ENCODE measurements at regions not wholly inside any gene's neighbourhood (a gene's known extent, or its start where the extent isn't known, plus 50 kb on each side); places are given as distances from the start of the nearest gene placed in this dataset.

GRCh38 chr15:93212578-93212977 is 123.6 kb upstream of the RGMA start:
- no peak for DNase-seq

DNA sequence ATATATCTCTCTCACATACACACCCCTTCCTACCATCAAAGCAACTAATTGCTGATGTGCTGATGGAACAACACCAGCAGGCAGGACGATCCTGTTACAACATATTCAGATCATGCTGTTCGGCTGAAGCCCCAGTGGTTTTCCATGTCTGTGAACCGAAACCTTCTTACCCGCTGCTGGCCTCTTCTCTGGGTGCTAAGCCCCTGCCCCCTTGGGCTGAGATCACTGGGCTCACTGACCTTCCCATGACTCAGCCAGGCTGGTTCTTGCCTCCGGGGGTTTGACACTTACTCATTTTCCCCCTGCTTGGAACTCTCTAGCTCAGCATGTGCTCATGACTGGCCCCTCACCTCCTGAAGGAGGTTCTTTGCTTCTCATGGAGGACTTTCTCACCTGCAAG is 122.0 kb upstream of the RGMA start:
- no peak for DNase-seq

GRCh38 chr15:93209690-93210445 is 120.9 kb upstream of the RGMA start:
- DNase-seq, result no peak

- DNase-seq, result no peak
Observed at GRCh38 chr15:93206893-93207292, 117.9 kb upstream of the RGMA start.

DNA sequence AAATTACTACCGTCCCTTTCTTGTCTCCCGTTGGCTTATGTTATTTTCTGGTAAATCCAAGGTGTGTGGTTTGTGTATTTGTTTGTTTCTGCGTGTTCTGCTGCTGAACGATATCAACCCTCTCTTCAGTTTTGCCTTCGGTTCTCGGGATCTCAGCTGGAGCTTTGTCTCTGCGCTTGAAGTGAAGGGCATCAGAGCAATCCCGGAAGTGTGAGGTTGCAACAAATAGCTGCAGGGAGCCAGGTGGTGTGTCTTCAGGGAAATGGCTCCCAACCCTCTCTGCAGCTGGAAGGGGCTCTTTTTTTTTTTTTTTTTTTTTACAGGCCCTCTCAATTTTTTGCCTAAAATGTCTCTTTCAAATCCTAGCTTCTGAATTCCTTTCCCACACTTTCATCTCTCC is 116.4 kb upstream of the RGMA start:
- DNase-seq, result no peak

DNA sequence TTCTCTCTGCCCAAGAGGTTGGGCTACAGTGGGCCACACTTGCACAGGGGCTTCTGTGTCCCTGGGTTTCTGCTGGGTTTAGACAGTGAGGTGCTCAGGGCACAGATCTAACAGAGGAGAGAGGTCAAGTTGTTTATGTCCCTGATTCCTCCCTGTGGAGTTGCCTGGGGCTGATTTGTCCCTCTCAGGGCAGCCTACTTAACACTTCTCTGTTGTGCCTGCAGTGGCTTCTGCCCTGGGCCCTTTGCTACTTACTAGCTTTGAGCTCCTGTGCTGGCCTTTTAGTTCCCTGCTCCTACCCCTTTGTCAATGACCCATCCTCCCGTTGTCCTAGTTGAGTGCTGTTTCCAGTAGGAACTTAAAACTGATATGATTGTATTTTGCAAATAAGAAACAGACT is 114.0 kb upstream of the RGMA start:
- no peak for DNase-seq

GRCh38 chr15:93202405-93202804 is 113.4 kb upstream of the RGMA start:
- no peak for DNase-seq

- DNase-seq, result no peak
Observed at GRCh38 chr15:93201940-93202339, 112.9 kb upstream of the RGMA start.

GRCh38 chr15:93200837-93201226 is 111.8 kb upstream of the RGMA start:
- DNase-seq, result no peak

DNA sequence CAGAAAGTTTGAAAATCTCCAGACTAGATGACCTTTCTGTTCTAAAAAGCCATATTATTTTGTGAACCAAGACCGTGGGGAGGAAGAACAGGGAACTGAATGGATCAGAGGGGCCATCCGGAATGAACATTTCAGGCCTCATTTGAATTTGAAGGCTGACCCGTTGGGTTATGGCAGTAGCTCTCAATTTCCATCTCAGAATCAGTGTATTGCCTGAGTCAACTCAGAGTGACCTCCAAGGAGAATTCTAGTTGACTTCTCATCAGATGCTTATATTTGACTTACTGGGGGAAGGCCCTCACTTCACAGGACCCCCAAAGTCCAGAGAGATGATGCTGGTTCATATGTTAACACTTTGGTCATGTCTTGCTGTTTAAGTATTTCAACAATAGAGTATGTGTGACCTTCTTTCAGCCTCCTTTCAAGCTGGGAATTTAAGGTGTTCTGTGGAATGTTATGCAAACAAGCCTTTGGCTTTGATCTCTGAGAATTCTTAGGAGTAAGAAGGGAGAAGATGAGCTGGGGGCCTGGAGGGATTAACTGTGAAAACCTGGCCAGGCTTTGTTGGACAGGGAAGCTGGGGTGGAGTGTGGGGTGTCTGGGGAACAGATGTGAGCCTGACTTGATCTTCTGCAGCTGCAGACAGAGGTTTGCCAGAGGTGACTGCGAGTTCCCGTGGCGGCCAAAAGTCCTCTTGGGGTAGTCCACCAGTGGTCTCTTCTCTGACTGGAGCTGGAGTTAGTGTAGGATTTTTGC is 111.2 kb upstream of the RGMA start:
- no peak for DNase-seq

- DNase-seq, result no peak
Observed at GRCh38 chr15:93196135-93196670, 107.2 kb upstream of the RGMA start.

DNA sequence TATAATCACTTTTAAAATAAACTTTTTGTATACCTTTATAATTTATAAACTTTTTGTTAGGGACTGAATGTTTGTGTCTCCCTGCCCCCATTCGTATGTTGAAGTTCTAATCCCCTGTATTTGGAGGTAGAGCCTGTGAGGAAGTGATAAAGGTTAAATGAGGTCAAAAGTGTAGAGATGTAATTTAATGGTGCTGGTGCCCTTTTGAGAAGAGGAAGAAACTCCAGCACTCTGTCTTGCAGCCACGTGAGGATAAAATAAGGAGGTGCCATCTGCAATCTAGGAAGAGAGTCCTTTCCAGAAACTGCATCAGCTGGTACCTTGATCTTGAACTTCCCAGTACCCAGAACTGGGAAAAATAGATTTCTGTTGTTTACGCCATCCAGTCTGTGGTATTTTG is 106.1 kb upstream of the RGMA start:
- no peak for DNase-seq

DNA sequence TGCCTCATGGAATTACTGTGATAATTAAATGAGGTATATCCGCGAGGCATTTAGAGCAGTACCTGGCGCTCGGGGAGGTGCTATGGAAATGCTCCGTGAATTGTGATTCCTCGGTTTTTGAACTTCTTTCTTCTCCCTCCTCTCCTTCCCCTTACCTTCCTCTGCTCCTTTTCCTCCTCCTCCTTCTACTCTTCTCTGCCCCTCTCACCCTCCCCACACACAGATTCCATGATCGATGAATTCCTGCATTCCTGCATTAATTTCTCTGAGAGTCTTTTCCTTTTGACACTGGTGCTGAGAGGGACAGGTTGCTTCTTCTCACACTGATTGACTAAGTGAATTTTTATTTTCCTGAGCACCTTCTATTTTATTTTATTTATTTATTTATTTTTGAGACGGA is 101.2 kb upstream of the RGMA start:
- DNase-seq, result no peak

GRCh38 chr15:93189561-93189960 is 100.5 kb upstream of the RGMA start:
- no peak for DNase-seq

DNA sequence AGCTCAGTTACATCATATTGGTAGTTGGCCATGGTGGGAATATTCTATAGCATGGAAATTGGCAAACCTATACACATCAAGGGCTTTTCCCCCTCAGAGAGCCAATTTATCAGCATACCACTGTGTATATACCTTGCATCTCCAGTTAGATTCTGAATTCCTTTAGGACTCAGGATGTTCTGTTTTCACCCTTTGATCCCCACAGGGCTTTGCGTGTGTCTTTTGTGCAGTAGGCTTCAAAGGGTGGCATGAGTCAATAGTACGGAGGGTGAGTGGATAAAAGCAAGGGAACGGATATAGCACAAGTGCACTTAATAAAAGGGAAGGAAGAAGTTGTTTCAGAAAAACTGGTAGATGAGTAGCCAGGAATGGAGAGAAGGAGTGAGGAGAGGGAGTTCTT is 99.2 kb upstream of the RGMA start:
- DNase-seq, result no peak

DNA sequence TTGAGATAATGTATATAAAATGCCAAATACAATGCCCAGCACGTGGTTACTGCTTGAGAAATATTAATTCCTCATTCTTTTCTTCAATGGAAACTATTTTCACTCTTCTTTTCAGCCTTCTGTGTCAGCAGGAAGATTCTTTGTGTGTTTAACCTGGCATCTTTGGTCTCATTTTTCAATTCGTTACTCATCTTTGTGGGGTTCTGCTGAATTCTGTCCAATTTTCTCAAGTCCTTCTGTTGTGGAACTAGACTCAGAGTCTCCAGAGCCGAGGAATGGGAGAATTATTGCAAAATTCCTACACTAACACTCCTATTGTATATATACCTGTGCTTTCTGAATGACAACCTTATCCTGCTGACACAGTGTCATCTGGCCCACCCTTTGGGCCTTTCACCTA is 96.8 kb upstream of the RGMA start:
- no peak for DNase-seq

DNA sequence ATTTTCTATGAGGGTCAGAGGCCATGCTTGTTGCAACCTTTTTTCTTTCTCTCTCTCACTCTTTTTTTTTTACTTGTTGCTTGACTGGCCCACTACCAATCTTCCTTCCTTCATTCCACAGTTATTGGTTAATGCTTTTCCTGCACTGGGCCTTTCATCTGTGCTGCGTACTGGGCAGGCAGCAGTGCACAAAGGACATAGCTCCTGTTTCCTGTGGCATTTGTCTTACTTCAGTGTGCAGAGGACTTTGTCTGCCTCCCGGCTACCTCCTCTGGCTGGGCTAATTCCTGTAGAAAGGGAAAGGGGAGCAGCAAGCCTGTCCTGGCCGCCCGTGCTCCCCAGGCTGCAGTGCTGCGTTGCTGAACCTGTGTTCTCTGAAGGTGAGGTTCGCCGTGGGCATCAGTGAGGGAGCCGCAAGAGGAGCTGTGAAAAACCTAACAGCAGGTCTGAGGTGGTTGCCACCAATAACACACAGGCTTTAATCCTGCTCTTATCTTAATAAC is 93.7 kb upstream of the RGMA start:
- no peak for DNase-seq

GRCh38 chr15:93180656-93181055 is 91.6 kb upstream of the RGMA start:
- no peak for DNase-seq

- no peak for DNase-seq
Observed at GRCh38 chr15:93180128-93180527, 91.1 kb upstream of the RGMA start.

- no peak for DNase-seq
Observed at GRCh38 chr15:93179700-93180102, 90.7 kb upstream of the RGMA start.

DNA sequence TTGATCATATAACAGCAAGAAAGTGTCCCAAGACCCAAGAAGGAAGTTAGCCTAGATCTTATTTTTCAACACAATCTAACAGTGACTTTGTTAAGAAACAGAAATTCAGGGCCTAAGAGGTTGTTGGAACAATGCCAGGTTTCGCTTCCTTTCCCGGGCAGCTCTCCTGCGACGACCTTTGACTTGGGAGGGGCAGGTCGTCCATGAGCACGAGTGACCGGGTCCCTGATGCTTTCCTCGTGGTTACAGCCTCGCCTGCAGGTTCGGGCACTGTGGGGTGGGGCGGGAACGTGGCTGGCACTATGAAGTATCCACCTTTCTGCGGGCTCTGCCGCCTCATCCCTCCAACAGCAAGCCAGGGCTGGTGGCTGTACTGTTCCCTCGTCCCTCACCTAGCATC is 90.1 kb upstream of the RGMA start:
- no peak for DNase-seq

- no peak for DNase-seq
Observed at GRCh38 chr15:93178371-93178770, 89.4 kb upstream of the RGMA start.

- no peak for DNase-seq
Observed at GRCh38 chr15:93176065-93176464, 87.1 kb upstream of the RGMA start.

DNA sequence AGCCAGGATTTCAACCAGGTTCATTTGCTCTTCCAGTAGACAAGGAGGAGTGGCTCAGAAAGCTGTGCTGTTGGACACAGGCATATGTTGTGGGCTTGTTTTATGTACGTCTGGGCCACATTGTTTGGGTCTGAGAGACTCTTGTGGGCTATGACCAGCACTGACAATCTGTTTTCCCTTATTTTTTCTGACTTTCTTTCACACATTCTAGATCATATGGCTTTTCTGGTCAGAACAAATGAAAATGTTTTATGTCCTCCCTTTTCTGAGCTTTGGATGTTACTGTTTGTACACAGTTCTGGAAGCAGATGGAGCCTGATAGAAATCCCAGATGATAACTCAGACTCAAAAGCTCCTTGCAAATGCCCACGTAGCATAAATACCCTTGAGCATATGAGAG is 85.8 kb upstream of the RGMA start:
- DNase-seq, result no peak

Measured in NCI-H1436 (cell line).